ENCODE measurements at regions not wholly inside any gene's neighbourhood (a gene's known extent, or its start where the extent isn't known, plus 50 kb on each side); places are given as distances from the start of the nearest gene placed in this dataset.
"Not testable (repeated sequence)": the region's sequence is repeated elsewhere in the genome, so short reads cannot be mapped to it uniquely, and the experiment has no call there.

DNA sequence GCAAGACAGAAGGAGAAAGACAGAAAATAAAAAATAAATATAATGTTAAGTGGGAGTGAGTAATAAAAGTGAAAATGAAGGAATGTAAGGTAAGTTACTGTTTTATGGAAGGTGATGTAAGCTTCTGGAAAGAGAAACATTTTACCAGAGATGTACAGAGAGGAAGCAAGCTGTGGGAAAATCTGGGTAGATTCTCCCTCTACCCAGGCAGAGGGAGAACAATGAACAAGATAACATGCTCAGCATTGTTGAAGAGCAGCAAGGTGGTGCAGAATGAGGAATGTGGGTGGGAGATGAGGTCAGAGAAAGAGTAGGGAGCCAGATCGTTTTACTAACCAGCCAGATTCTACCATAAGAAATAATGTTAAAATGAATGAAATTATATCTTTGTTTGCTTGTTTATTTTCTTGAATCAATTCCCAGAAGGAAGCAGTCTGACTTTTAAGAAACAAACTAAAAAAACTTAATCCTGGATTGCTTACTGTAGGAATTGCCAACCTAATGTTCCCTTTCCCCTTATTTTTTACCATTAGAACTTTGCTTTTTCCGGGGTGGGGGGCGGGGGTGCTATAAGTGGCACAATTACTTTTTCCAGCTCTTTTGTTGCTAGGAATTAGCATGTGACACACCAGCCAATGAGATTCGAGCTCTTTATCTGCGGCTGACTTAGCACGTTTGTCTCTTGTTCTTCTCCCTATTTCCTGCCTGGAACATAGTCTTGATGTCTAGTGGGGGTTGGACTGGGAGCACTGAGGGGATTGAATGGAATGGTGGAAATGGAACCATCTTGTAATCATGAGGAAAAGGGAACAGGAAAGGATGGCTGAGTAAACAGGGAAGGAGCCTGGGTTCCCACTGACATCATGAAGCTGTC, 356.7 kb downstream of the TMEM167A start:
- Mint-ChIP-seq H3K4me3 (no peak overlapping the region), H3K36me3 (ENCODE audit: insufficient read depth) (no peaks in the 10 kb centered on the region), H3K9me3 (peaks cover 0 to 1% of the 10 kb centered on the region in 2 donors), H3K27me3 (no peaks in the 10 kb centered on the region), H3K4me1 (ENCODE audit: low read depth in 2 of 2) (no peaks in the 10 kb centered on the region), H3K27ac (no peak overlapping the region)
- ATAC-seq (replicated peaks) (no peak), DNase-seq (no peak)

DNA sequence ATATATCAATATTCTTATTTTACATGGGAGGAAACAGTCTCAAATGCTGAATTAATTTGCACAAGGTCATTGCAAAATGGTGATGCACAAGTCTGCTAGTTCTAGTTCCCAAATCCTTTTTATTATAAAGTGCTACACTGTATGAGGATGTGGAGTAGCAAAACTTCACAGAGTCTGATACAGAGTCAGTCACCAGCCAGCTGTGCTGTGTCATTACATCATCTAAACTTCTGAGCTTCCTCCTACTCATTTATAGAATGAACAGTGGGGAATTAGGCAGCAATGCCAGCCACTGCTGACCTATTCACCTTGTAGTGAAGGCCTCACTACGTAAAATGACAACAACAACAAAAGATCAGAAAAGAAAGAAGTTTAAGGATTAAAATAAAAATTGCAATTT, 357.8 kb downstream of the TMEM167A start:
- Mint-ChIP-seq H3K4me3 (no peak overlapping the region), H3K27ac (no peak overlapping the region), H3K27me3 (no peaks in the 10 kb centered on the region), H3K9me3 (peaks cover 0 to 4% of the 10 kb centered on the region in 2 donors), H3K36me3 (ENCODE audit: insufficient read depth) (no peaks in the 10 kb centered on the region), H3K4me1 (ENCODE audit: low read depth in 2 of 2) (no peaks in the 10 kb centered on the region)
- no peak for DNase-seq
- ATAC-seq (replicated peaks), result no peak

DNA sequence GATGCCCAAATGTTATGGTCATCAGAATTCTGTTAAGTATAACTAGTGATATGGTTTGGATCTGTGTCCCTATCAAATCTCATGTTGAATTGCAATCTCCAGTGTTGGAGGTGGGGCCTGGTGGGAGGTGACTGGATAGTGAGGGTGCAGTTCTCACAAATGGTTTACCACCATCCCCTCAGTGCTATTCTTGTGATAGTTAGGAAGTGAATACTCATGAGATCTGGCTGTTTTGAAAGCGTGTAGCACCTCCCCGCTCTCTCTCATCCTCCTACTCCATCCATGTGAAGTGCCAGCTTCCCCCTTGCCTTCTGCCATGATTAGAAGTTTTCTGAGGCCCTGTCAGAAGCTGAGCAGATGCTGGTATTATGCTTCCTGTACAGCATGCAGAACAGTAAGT, 359.5 kb downstream of the TMEM167A start:
- peaks cover 0 to 4% of the 10 kb centered on the region in 2 donors for H3K9me3 Mint-ChIP-seq
- no peaks in the 10 kb centered on the region for H3K4me1 Mint-ChIP-seq (ENCODE audit: low read depth in 2 of 2)
- H3K27ac Mint-ChIP-seq, result no peak overlapping the region
- no peak for ATAC-seq (replicated peaks)
- no peak overlapping the region for H3K4me3 Mint-ChIP-seq
- no peaks in the 10 kb centered on the region for H3K27me3 Mint-ChIP-seq
- no peaks in the 10 kb centered on the region for H3K36me3 Mint-ChIP-seq (ENCODE audit: insufficient read depth)
- no peak for DNase-seq

DNA sequence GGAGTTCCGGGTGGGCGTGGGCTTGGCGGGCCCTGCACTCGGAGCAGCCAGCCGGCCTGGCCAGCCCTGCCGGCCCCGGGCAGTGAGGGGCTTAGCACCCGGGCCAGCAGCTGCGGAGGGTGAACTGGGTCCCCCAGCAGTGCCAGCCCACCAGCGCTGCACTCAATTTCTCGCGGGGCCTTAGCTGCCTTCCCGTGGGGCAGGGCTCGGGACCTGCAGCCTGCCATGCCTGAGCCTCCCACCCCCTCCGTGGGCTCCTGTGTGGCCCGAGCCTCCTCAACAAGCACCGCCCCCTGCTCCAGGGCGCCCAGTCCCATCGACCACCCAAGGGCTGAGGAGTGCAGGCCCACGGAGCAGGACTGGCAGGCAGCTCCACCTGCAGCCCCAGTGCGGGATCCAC, 362.5 kb downstream of the TMEM167A start:
- not testable (repeated sequence) for H3K4me3 Mint-ChIP-seq; DNase-seq; H3K9me3 Mint-ChIP-seq; H3K27me3 Mint-ChIP-seq; H3K4me1 Mint-ChIP-seq (ENCODE audit: low read depth in 2 of 2); H3K36me3 Mint-ChIP-seq (ENCODE audit: insufficient read depth); H3K27ac Mint-ChIP-seq; ATAC-seq (replicated peaks)

DNA sequence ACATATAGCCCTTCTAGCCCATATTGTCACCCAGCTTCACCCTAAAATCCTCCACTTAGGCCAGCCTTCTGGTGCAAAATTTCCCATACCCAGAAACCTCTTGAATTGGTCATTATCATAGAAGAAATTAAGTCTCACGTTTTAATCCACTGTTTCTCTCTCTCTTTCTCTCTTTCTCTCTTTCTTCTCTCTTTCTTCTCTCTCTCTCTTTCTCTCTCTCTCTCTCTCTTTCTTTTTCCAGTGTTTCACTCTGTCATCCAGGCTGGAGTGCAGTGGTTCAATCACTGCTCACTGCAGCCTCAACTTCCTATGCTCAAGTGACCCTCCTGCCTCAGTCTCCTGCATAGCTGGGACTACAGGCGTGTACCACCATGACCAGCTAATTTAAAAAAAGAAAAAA, 363.4 kb downstream of the TMEM167A start:
- Mint-ChIP-seq H3K36me3 (ENCODE audit: insufficient read depth) (no peaks in the 10 kb centered on the region), H3K4me3 (no peak overlapping the region), H3K27ac (no peak overlapping the region), H3K27me3 (no peaks in the 10 kb centered on the region), H3K4me1 (ENCODE audit: low read depth in 2 of 2) (no peaks in the 10 kb centered on the region), H3K9me3 (peaks cover 0 to 4% of the 10 kb centered on the region in 2 donors)
- no peak for ATAC-seq (replicated peaks)
- no peak for DNase-seq

DNA sequence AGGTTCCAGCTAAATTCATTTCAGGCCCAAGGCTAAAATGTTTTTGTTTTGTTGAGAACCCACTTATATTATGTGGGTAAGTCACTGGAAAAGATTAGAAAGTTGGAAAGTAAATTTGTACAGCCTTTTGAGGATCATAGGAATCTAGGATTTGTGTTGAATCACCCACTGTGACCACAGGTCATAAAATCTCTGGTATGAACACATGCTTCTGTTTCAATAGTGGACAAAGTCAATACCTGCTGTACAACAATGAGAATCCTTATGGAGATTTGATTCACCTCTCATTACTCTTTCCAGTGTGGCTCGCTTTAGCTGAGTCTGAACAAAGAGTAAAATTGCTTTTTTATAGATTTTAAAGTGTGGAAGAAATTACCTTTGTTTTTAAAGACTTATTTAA, 369.5 kb downstream of the TMEM167A start:
- Mint-ChIP-seq H3K27ac (no peak overlapping the region), H3K27me3 (no peaks in the 10 kb centered on the region), H3K9me3 (peaks cover 0 to 1% of the 10 kb centered on the region in 2 donors), H3K4me3 (no peak overlapping the region), H3K36me3 (ENCODE audit: insufficient read depth) (no peaks in the 10 kb centered on the region), H3K4me1 (ENCODE audit: low read depth in 2 of 2) (no peaks in the 10 kb centered on the region)
- ATAC-seq (replicated peaks), result no peak
- DNase-seq, result no peak

DNA sequence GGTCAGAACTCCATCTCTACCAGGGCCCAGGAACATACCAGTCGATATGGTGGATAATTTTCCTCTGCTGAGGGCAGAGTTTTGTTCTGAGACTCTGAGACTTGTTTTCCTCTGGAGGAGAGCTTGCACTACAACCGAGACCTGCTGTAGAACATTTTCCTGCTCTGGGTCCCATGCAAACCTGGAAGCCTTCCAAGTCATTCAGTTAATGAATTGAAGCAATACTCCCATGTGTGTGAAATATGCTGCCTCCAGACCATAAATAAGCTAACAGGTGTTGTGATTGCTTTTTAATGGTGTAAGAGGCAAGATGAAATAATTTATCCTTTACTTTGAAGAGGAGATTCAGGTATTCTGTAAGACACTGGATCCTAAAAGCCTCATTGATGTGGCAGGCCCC, 372.8 kb downstream of the TMEM167A start:
- Mint-ChIP-seq H3K27ac (no peak overlapping the region), H3K27me3 (no peaks in the 10 kb centered on the region), H3K9me3 (peaks cover 0 to 1% of the 10 kb centered on the region in 2 donors), H3K4me1 (ENCODE audit: low read depth in 2 of 2) (no peaks in the 10 kb centered on the region), H3K4me3 (no peak overlapping the region), H3K36me3 (ENCODE audit: insufficient read depth) (no peaks in the 10 kb centered on the region)
- DNase-seq (no peak), ATAC-seq (replicated peaks) (no peak)

DNA sequence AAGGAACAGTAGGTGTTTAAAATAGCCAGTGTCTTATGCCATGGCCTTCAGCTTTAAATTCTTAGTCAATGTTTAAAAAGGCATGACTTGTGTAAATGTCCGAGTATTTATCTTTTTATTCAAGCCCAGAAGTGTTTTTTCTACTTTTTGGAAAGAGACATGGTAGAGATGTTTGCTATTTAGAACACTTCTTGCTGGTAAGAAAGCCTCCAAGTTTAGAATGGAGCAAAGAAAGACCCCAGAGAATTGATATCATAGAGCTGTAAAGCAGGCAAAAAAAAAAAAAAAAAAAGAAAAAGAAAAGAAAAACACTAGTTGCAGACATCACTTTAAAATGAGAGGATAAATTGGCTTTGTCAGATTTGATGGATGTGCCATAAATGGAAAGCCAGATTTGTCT, 375.1 kb downstream of the TMEM167A start:
- no peak overlapping the region for H3K27ac Mint-ChIP-seq
- H3K4me3 Mint-ChIP-seq, result no peak overlapping the region

DNA sequence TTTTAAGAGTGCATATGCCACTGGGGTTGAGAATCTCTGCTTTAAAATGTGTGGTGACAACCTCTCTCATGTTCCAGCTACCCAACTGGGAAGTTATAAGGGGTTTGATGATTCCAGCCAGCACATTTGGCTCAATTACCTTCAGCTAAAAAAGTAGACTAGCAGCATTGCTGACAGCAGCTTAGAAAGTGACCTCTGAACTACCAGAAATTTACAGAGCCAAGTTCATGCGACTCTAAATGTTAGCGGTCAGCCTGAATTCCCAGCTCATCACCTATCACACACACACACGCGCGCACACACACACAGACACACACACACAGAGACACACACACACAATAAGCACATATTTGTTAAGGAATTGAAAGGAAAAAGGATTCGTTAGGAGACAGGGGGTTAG, 377.5 kb downstream of the TMEM167A start:
- H3K36me3 Mint-ChIP-seq (ENCODE audit: insufficient read depth), result no peaks in the 10 kb centered on the region
- H3K27ac Mint-ChIP-seq, result no peak overlapping the region
- ATAC-seq (replicated peaks), result no peak
- no peak for DNase-seq
- H3K4me3 Mint-ChIP-seq, result no peak overlapping the region
- no peaks in the 10 kb centered on the region for H3K27me3 Mint-ChIP-seq
- no peaks in the 10 kb centered on the region for H3K4me1 Mint-ChIP-seq (ENCODE audit: low read depth in 2 of 2)
- H3K9me3 Mint-ChIP-seq, result no peaks in the 10 kb centered on the region

More for the DNA sequence above, 375.1 kb downstream of the TMEM167A start:
- DNase-seq, result no peak
- peaks cover 0 to 1% of the 10 kb centered on the region in 2 donors for H3K9me3 Mint-ChIP-seq
- no peaks in the 10 kb centered on the region for H3K27me3 Mint-ChIP-seq
- no peak for ATAC-seq (replicated peaks)
- no peaks in the 10 kb centered on the region for H3K36me3 Mint-ChIP-seq (ENCODE audit: insufficient read depth)
- H3K4me1 Mint-ChIP-seq (ENCODE audit: low read depth in 2 of 2), result no peaks in the 10 kb centered on the region

DNA sequence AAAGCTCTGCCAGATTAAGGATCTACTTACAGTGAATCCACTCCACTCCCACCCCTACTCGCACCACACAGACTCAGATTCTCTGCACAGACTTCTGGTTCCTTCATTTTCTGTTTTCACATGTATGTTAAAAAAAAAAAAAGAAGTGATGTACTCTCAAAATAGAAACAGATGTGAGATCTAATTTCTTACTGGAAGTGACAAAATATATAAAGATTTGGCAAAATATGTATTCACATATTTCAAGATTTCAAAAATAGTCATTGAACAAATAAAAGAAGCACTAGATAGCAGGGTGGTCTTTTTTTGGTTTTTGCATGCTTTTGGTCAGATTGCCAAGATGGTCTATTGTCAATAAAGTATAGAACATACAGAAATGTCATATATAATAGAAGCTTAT, 379.2 kb downstream of the TMEM167A start:
- Mint-ChIP-seq H3K9me3 (no peaks in the 10 kb centered on the region), H3K4me3 (no peak overlapping the region), H3K27me3 (no peaks in the 10 kb centered on the region), H3K27ac (no peak overlapping the region), H3K36me3 (ENCODE audit: insufficient read depth) (no peaks in the 10 kb centered on the region), H3K4me1 (ENCODE audit: low read depth in 2 of 2) (no peaks in the 10 kb centered on the region)
- ATAC-seq (replicated peaks) (no peak), DNase-seq (no peak)

DNA sequence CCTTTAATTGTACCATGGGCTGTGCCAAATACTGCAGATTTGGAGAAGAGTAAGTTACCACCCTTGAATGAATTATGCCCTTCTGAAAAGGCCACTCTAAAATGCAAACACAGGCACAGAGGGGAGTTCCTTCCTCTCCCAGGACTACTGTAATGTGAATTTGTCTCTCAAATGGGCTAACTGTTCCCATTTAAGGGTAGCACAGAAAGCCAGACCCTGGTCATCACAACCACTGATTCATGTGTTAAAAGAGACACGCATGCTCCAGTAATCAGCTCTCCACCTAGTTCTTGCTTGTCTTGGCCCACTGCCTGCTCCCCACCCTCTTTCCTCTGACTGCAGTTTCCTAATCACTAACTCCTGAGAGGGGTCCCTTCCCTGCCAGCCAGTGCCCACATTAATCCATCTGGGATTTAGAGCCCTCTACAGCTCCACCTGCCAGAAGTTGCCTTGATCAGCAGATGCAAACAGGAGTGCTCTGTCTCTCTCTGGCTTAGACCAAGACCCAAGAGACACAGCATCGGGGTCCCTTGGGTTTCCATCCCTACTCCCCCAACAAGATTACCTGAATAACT, 382.4 kb downstream of the TMEM167A start:
- H3K36me3 Mint-ChIP-seq (ENCODE audit: insufficient read depth), result no peaks in the 10 kb centered on the region

DNA sequence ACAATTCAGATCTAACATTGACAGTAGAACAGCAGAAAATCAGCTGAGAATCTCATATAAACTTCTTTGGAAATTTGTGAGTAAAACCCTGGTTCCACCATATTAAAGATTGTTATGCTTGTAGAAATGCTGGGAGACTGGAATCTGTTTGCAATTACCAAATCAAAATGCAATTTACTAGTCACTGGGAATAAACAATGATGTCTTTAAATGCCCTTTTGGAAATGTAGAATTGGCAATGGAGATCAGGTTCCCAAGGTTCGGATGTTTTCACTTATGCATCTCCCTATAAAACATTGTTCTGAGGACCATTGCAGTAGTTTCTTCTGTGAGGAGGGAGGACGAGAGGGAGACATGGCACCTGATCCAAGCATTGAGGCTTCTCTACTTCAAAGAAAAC, 384.4 kb downstream of the TMEM167A start:
- DNase-seq, result no peak
- Mint-ChIP-seq H3K27ac (no peak overlapping the region), H3K27me3 (no peaks in the 10 kb centered on the region), H3K4me1 (ENCODE audit: low read depth in 2 of 2) (no peaks in the 10 kb centered on the region), H3K4me3 (no peak overlapping the region), H3K9me3 (no peaks in the 10 kb centered on the region), H3K36me3 (ENCODE audit: insufficient read depth) (no peaks in the 10 kb centered on the region)
- ATAC-seq (replicated peaks), result no peak

More for the DNA sequence above, 382.4 kb downstream of the TMEM167A start:
- Mint-ChIP-seq H3K4me1 (ENCODE audit: low read depth in 2 of 2) (no peaks in the 10 kb centered on the region), H3K4me3 (no peak overlapping the region), H3K9me3 (no peaks in the 10 kb centered on the region), H3K27ac (no peak overlapping the region), H3K27me3 (no peaks in the 10 kb centered on the region)
- DNase-seq (no peak), ATAC-seq (replicated peaks) (no peak)

DNA sequence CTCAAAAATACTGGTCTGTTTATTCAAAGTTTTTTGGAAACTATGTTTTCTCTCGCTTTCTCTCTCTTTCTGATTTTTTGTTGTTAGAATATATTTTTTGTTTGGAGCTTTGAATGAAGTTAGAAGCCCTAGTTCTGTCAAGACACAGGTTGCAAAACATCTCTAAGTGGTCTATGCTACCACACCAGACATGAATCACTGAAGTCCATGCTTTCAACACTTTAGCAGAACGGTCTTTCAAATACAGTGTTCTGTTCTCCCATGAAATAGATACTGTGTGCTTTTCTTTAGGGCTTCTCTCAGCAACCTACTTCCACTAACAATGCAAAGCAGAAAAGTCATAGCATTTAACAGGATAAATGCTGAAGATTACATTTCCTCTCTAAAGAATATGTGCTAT, 392.5 kb downstream of the TMEM167A start:
- Mint-ChIP-seq H3K27me3 (no peaks in the 10 kb centered on the region), H3K4me1 (ENCODE audit: low read depth in 2 of 2) (no peaks in the 10 kb centered on the region), H3K36me3 (ENCODE audit: insufficient read depth) (no peaks in the 10 kb centered on the region), H3K4me3 (no peak overlapping the region), H3K9me3 (no peaks in the 10 kb centered on the region), H3K27ac (no peak overlapping the region)
- DNase-seq (no peak), ATAC-seq (replicated peaks) (no peak)

DNA sequence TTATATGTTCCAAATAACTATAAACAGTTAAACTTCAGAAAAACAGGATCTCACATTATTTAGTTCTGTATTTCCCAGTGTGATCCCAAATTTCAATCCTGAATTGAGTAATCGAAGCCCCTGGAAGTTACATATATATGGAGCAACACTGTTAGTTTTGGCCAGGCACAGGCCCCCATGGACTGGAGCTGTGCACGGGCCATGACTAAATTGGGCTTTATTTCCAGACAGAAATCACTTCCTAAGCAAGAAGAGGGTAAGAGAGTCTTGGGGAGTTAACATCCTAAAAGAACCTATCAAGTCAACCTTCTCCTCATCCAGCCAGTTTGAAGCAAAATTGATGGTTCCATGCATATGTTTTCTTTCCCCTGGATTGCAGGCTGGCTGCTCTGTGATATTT, 393.0 kb downstream of the TMEM167A start:
- ATAC-seq (replicated peaks), result no peak
- Mint-ChIP-seq H3K4me1 (ENCODE audit: low read depth in 2 of 2) (no peaks in the 10 kb centered on the region), H3K27ac (no peak overlapping the region), H3K36me3 (ENCODE audit: insufficient read depth) (no peaks in the 10 kb centered on the region), H3K9me3 (no peaks in the 10 kb centered on the region), H3K4me3 (no peak overlapping the region), H3K27me3 (no peaks in the 10 kb centered on the region)
- DNase-seq, result no peak
